Thyroid gland (tissue), 4 donors: ENCODE measurements at regions not wholly inside any gene's neighbourhood (a gene's known extent, or its start where the extent isn't known, plus 50 kb on each side); places are given as distances from the start of the nearest gene placed in this dataset.
"Not testable (repeated sequence)": the region's sequence is repeated elsewhere in the genome, so short reads cannot be mapped to it uniquely, and the experiment has no call there.

ENCODE experiments used
- DNase-seq, 2 donors: peaks; one replicate each; pipeline ENCODE4 v3.0.0-alpha.2; 2019
- H3K27ac ChIP-seq, 3 donors: fragments of 200-600 bp; sonication (generic); 1 replicate in 2 of 3; 2 replicates in 1 of 3; pipeline ENCODE4 v1.5.1; 2016 to 2019; ENCODE audit warnings: mild to moderate bottlenecking in 1 of 3, moderate library complexity in 1 of 3
- H3K27me3 ChIP-seq: fragments of 200-600 bp; sonication (generic); one replicate; pipeline ENCODE4 v1.5.1; 2019
- H3K36me3 ChIP-seq, 2 donors: fragments of 200-600 bp; sonication (generic); one replicate each; pipeline ENCODE4 v1.5.1; 2016 to 2019
- H3K4me1 ChIP-seq, 2 donors: fragments of 200-600 bp; sonication (generic); one replicate each; pipeline ENCODE4 v1.5.1; 2017 to 2019
- H3K4me3 ChIP-seq, 3 donors: fragments of 200-600 bp; sonication (generic); replicated peaks in 1 of 3; 1 replicate in 2 of 3; 2 replicates in 1 of 3; pipeline ENCODE4 v1.5.1; 2016; ENCODE audit warnings: mild to moderate bottlenecking in 1 of 3
- H3K9me3 ChIP-seq: fragments of 200-600 bp; sonication (generic); one replicate; pipeline ENCODE4 v1.5.1; 2017
- POLR2A ChIP-seq, 2 donors: fragments of 450-650 bp; IDR thresholded peaks; one replicate each; pipeline ENCODE4 v1.6.1; 2017; ENCODE audit warnings: antibody characterized with exemption in 2 of 2, mild to moderate bottlenecking in 2 of 2, moderate library complexity in 1 of 2
- WGBS, 2 donors: methylation state at CpG; one replicate each; pipeline ENCODE4 v1.1.5; 2017; 5-methylcytosine and 5-hydroxymethylcytosine counted together
- intact Hi-C: fragments of 100-400 bp; cut with DNase I; formaldehyde crosslinking; loops from one replicate; pipeline ENCODE4 v1.15.1; 2023
- TF ChIP-seq, protein P1 (sequence below), 6 experiments: fragments of 200-600 bp in 3 of 6; fragments of 450-650 bp in 3 of 6; sonication (generic) in 3 of 6; IDR thresholded peaks; one replicate each; pipeline ENCODE4 v1.5.1; 2016 to 2019; ENCODE audit warnings: antibody characterized with exemption in 6 of 6, mild to moderate bottlenecking in 2 of 6, inconsistent platforms in 1 of 6, moderate library complexity in 1 of 6

DNA sequence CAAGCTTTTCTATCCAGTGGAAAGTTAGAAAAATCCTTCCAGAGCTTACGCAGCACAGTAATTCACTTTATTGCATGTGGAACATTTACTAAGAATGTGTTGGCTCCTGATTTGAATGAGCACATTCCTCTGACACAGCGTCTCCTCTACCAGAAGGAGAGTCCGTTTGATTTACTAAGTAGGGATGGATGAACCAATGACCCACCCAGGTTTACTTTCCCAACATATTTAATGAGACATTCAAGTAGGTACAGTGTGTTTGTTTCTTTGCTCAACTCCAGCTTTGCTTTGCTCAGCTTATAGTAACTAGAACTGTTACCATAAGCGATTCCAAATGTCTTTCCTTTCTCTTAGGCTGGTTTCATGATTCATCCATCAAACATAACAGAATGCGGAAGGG lies 161.7 kb downstream of the SMARCA1 start:
- intact Hi-C loops = no loop called here
- no peaks in the 10 kb centered on the region for H3K4me1 ChIP-seq
- no peak overlapping the region for H3K27ac ChIP-seq
- no peak overlapping the region for H3K4me3 ChIP-seq
- H3K27me3 ChIP-seq = no peaks in the 10 kb centered on the region
- H3K36me3 ChIP-seq = no peaks in the 10 kb centered on the region
- TF ChIP-seq, protein P1, sequence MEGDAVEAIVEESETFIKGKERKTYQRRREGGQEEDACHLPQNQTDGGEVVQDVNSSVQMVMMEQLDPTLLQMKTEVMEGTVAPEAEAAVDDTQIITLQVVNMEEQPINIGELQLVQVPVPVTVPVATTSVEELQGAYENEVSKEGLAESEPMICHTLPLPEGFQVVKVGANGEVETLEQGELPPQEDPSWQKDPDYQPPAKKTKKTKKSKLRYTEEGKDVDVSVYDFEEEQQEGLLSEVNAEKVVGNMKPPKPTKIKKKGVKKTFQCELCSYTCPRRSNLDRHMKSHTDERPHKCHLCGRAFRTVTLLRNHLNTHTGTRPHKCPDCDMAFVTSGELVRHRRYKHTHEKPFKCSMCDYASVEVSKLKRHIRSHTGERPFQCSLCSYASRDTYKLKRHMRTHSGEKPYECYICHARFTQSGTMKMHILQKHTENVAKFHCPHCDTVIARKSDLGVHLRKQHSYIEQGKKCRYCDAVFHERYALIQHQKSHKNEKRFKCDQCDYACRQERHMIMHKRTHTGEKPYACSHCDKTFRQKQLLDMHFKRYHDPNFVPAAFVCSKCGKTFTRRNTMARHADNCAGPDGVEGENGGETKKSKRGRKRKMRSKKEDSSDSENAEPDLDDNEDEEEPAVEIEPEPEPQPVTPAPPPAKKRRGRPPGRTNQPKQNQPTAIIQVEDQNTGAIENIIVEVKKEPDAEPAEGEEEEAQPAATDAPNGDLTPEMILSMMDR (IDR thresholded peaks at IDR 0.05) = no peak
- TF ChIP-seq POLR2A (IDR thresholded peaks at IDR 0.05) = no peak
- DNase-seq = no peak
- WGBS, 2 donors = 84 to 87% methylated on average over 5 of the region's 5 CpGs
- H3K9me3 ChIP-seq = no peaks in the 10 kb centered on the region

DNA sequence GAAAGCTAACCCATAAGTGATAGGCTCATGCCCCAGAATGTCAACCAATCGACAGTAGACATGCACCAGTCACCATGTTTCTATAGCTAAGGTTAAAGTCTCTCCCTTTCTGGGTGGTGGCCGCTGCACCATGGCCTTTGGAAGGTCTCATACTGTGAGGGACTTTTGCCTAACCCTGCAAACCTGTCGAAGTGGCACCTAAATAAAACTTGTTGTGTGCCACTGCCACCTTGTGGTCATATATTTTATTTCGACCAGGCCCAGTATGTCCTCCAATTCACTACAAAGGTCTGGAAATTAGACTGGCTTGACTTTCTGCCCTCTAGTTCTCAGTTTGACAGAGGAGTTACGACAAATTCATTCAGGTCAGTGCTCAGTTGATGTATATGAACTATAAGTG lies 163.1 kb downstream of the SMARCA1 start:
- no peak for TF ChIP-seq POLR2A (IDR thresholded peaks at IDR 0.05)
- TF ChIP-seq, protein P1 (IDR thresholded peaks at IDR 0.05) = peak in 4 of 6 experiments; percentile 27 to 40 (median 34)
- Histone ChIP-seq H3K36me3 (no peaks in the 10 kb centered on the region), H3K4me3 (no peak overlapping the region), H3K9me3 (no peaks in the 10 kb centered on the region), H3K4me1 (no peaks in the 10 kb centered on the region), H3K27me3 (no peaks in the 10 kb centered on the region), H3K27ac (no peak overlapping the region)
- intact Hi-C loops = no loop called here
- WGBS, 2 donors = 41 to 68% methylated on average over 4 of the region's 5 CpGs
- peak; percentile 8 to 17 for DNase-seq

DNA sequence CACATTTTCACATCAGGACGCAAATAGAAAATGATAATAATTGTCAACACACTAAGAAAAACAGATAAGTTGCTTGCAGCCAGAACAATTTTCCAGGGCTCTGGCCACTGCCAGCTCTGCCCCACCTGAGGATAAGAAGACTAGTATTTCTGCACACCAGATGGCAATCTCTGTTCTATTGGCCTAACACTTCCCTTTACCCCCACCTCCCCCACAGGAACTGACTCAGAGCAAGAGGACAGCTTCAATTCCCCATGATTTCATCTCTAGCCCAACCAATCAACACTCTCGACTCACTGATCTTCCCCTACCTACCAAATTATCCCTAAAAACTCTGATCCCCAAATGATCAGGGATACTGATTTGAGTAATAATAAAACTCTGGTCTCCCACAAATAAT lies 164.0 kb downstream of the SMARCA1 start:
- no peaks in the 10 kb centered on the region for H3K4me1 ChIP-seq
- H3K4me3 ChIP-seq = no peak overlapping the region
- H3K27ac ChIP-seq = no peak overlapping the region
- WGBS, 2 donors = 89 to 96% methylated on average over 2 of the region's 2 CpGs
- no peaks in the 10 kb centered on the region for H3K36me3 ChIP-seq
- no peak for DNase-seq
- H3K9me3 ChIP-seq = no peaks in the 10 kb centered on the region
- intact Hi-C loops = no loop called here
- no peaks in the 10 kb centered on the region for H3K27me3 ChIP-seq
- no peak for TF ChIP-seq POLR2A (IDR thresholded peaks at IDR 0.05)
- TF ChIP-seq, protein P1 (IDR thresholded peaks at IDR 0.05) = no peak

DNA sequence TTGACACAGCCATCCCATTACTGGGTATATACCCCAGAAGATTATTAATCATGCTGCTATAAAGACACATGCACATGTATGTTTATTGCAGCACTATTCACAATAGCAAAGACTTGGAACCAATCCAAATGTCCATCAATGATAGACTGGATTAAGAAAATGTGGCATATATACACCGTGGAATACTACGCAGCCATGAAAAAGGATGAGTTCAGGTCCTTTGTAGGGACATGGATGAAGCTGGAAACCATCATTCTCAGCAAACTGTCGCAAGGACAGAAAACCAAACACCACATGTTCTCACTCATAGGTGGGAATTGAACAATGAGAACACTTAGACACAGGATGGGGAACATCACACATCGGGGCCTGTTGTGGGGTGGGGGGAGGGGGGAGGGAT lies 165.9 kb downstream of the SMARCA1 start:
- H3K4me1 ChIP-seq, H3K36me3 ChIP-seq, H3K9me3 ChIP-seq, H3K27me3 ChIP-seq, H3K27ac ChIP-seq, DNase-seq, H3K4me3 ChIP-seq, intact Hi-C loops: not testable (repeated sequence)
- 95 to 100% methylated on average over 3 to 4 of the region's 4 CpGs for WGBS, 2 donors

DNA sequence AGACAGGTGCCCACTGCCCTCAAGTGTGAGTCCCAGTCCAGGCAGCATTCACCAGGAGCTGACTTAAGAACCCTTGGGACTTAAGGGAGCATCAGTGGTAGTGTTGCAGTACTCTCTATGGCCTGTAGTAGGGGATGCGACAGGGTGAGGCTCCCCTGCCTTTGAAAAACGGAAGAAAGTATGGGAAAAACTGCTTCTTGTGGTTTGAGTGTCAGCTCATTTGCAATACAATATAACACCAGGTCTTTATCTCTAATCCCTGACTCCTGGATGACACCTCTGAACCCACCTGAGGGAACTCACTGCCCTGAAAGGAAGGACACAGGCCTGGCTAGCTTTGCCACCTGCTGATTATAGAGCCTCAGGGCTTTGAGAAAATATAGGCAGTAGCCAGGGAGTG lies 176.0 kb downstream of the SMARCA1 start:
- no peaks in the 10 kb centered on the region for H3K9me3 ChIP-seq
- no peaks in the 10 kb centered on the region for H3K4me1 ChIP-seq
- H3K4me3 ChIP-seq = no peak overlapping the region
- no peaks in the 10 kb centered on the region for H3K36me3 ChIP-seq
- TF ChIP-seq POLR2A (IDR thresholded peaks at IDR 0.05) = no peak
- TF ChIP-seq, protein P1 (IDR thresholded peaks at IDR 0.05) = no peak
- DNase-seq = no peak
- no peaks in the 10 kb centered on the region for H3K27me3 ChIP-seq
- 45 to 79% methylated on average over 2 of the region's 2 CpGs for WGBS, 2 donors
- H3K27ac ChIP-seq = no peak overlapping the region
- intact Hi-C loops = no loop called here

DNA sequence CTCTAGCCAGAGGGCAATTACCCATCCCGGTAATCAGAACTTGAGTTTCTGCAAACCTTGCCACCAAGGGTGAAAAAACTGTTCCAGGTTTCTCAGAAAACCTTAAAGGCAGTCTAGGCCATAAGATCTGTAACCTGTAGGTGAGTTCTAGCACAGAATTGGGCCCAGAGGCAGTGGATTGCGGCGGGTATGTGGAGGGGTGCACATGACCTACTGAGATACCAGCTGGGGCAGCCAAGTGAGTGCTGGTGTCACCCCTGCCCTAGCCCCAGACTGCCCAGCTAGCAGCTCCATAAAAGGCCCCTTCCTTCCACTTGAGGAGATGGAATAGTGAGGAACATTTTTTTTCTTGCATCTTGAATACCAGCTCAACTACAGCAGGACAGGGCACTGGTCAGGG lies 176.7 kb downstream of the SMARCA1 start:
- Histone ChIP-seq H3K9me3 (no peaks in the 10 kb centered on the region), H3K36me3 (no peaks in the 10 kb centered on the region), H3K4me3 (no peak overlapping the region), H3K27ac (no peak overlapping the region), H3K27me3 (no peaks in the 10 kb centered on the region), H3K4me1 (no peaks in the 10 kb centered on the region)
- intact Hi-C loops = no loop called here
- no peak for DNase-seq
- TF ChIP-seq POLR2A (IDR thresholded peaks at IDR 0.05) = no peak
- TF ChIP-seq, protein P1 (IDR thresholded peaks at IDR 0.05) = no peak
- 85 to 100% methylated on average over 1 to 2 of the region's 3 CpGs for WGBS, 2 donors

DNA sequence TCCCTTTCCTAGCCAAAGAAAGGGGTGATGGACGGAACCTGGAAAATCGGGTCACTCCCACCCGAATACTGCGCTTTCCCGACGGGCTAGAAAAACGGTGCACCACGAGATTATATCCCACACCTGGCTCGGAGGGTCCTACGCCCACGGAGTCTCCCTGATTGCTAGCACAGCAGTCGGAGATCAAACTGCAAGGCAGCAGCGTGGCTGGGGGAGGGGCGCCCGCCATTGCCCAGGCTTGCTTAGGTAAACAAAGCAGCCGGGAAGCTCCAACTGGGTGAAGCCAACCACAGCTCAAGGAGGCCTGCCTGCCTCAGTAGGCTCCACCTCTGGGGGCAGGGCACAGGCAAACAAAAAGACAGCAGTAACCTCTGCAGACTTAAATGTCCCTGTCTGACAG lies 186.0 kb downstream of the SMARCA1 start:
- H3K36me3 ChIP-seq, H3K27ac ChIP-seq, H3K27me3 ChIP-seq, intact Hi-C loops, H3K4me1 ChIP-seq, H3K9me3 ChIP-seq, H3K4me3 ChIP-seq: not testable (repeated sequence)
- DNase-seq = peak in 1 of 2 donors; percentile 0
- WGBS, 2 donors = 38% methylated on average over 10 of the region's 16 CpGs; no CpG with 5 or more reads in 1 of the 2 donors
